Smooth muscle cell (in vitro differentiated cells): ENCODE measurements at regions not wholly inside any gene's neighbourhood (a gene's known extent, or its start where the extent isn't known, plus 50 kb on each side); places are given as distances from the start of the nearest gene placed in this dataset.
"Not testable (repeated sequence)": the region's sequence is repeated elsewhere in the genome, so short reads cannot be mapped to it uniquely, and the experiment has no call there.

Experiments
- DNase-seq: peaks from one replicate; lab custom pipeline; 2025; ENCODE audit not compliant: unreplicated experiment; lab: John Stamatoyannopoulos, UW
- H2AFZ ChIP-seq: fragments of 200-600 bp; sonication (generic); 2 replicates; pipeline ENCODE4 v1.6.0; 2016; ENCODE audit warnings: antibody characterized with exemption, low read depth, mild to moderate bottlenecking
- H3F3A ChIP-seq: fragments of 200-600 bp; sonication (generic); 2 replicates; pipeline ENCODE4 v1.6.0; 2017; ENCODE audit warnings: antibody characterized with exemption, low read depth
- H3K27ac ChIP-seq: fragments of 200-600 bp; sonication (generic); 2 replicates; pipeline ENCODE4 v1.5.1; 2016; ENCODE audit warnings: low read depth, mild to moderate bottlenecking
- H3K27me3 ChIP-seq: fragments of 200-600 bp; sonication (generic); 2 replicates; pipeline ENCODE4 v1.6.1; 2016; ENCODE audit warnings: low read depth, mild to moderate bottlenecking
- H3K36me3 ChIP-seq: fragments of 200-600 bp; sonication (generic); 2 replicates; pipeline ENCODE4 v1.5.1; 2016; ENCODE audit warnings: low read depth
- H3K4me1 ChIP-seq: fragments of 200-600 bp; sonication (generic); 2 replicates; pipeline ENCODE4 v1.5.1; 2016; ENCODE audit warnings: low read depth
- H3K4me2 ChIP-seq: fragments of 200-600 bp; sonication (generic); 2 replicates; pipeline ENCODE4 v1.6.0; 2016; ENCODE audit warnings: mild to moderate bottlenecking
- H3K4me3 ChIP-seq: fragments of 200-600 bp; sonication (generic); 2 replicates; pipeline ENCODE4 v1.5.1; 2016; ENCODE audit warnings: mild to moderate bottlenecking
- H3K79me2 ChIP-seq: fragments of 200-600 bp; sonication (generic); 2 replicates; pipeline ENCODE4 v1.6.0; 2016; ENCODE audit warnings: low read depth, mild to moderate bottlenecking
- H3K9ac ChIP-seq: fragments of 200-600 bp; sonication (generic); 2 replicates; pipeline ENCODE4 v1.6.0; 2016; ENCODE audit warnings: low read depth
- H3K9me3 ChIP-seq: fragments of 200-600 bp; sonication (generic); replicated peaks from 2 replicates; pipeline ENCODE4 v1.5.1; 2016; ENCODE audit warnings: low read depth
- H4K20me1 ChIP-seq: fragments of 200-600 bp; sonication (generic); 2 replicates; pipeline ENCODE4 v1.6.0; 2016; ENCODE audit warnings: low read depth
- CTCF ChIP-seq: fragments of 200-600 bp; sonication (generic); IDR thresholded peaks from 2 replicates; pipeline ENCODE4 v1.5.1; 2017; ENCODE audit warnings: borderline replicate concordance, mild to moderate bottlenecking, antibody characterized with exemption; ENCODE audit not compliant: insufficient read depth, poor library complexity, severe bottlenecking
- WGBS: methylation state at CpG from one replicate; pipeline ENCODE4 v1.1.7; 2016; ENCODE audit warnings: low lambda C conversion rate; 5-methylcytosine and 5-hydroxymethylcytosine counted together

DNA sequence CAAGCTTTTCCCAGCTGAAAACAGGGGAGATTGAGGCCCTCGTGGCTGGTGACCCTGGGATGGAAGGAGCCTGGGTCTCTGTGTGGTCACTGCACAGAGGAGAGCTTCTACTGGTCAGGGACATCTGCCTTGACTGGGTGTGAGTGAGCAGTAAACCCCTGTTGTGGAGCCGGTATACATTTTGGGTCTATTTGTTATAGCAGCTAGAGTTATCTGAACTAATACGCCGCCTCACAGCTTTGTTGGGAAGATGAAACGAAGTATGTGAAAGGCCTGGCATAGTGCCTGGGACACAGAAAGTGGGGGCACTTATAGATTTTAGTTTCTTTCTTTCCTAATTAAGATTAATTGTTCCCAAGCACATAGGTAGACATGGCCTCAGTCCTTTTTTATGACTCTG, 72.2 kb upstream of the HPCAL1 start:
- DNase-seq, result no peak
- no peak overlapping the region for H3K9ac ChIP-seq
- H3K9me3 ChIP-seq, result no peaks in the 10 kb centered on the region
- no peaks in the 10 kb centered on the region for H3K79me2 ChIP-seq
- no peak overlapping the region for H2AFZ ChIP-seq
- H3K27me3 ChIP-seq, result no peaks in the 10 kb centered on the region
- no peak overlapping the region for H3K4me3 ChIP-seq
- no peak overlapping the region for H3K4me2 ChIP-seq
- H4K20me1 ChIP-seq, result no peaks in the 10 kb centered on the region
- H3K27ac ChIP-seq, result no peak overlapping the region
- WGBS, result 93% methylated on average over 5 of the region's 5 CpGs
- H3K36me3 ChIP-seq, result no peaks in the 10 kb centered on the region
- H3K4me1 ChIP-seq, result no peaks in the 10 kb centered on the region
- H3F3A ChIP-seq, result no peaks in the 10 kb centered on the region
- no peak for TF ChIP-seq CTCF

- not testable (repeated sequence) for H3K36me3 ChIP-seq, H3K27me3 ChIP-seq, H3K4me1 ChIP-seq, H3K9ac ChIP-seq, H3K4me2 ChIP-seq, H2AFZ ChIP-seq, H3K4me3 ChIP-seq, H4K20me1 ChIP-seq, H3F3A ChIP-seq, H3K27ac ChIP-seq, H3K9me3 ChIP-seq, DNase-seq, H3K79me2 ChIP-seq
- 97% methylated on average over 11 of the region's 11 CpGs for WGBS
Observed at GRCh38 chr2:10230921-10231320, 71.8 kb upstream of the HPCAL1 start.

DNA sequence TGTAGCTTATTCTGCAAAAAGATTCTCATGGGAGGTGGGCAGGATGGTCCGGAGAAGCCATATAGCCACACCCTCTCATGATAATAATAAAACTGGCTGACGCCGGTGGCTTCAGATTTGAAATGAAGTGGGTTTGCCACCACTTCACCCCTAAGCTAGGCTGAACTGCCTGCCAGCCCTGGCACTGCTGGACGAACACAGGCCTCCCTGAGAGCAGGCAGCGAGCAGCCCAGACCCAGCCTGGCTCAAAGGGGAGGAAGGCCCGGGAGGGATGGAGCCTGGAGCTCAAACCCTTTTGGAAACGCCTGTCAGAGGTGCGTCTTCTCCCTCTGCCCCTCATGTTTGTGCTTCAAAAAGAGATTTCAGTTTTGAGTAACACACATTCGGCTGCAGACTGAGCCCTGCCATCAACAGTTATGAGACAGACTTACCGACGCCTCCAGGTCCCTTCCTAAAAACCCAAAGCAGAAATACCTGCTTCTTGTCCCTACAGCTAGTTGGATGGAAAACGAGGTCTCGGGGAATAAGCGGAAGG, 71.1 kb upstream of the HPCAL1 start:
- no peaks in the 10 kb centered on the region for H4K20me1 ChIP-seq
- H3K4me2 ChIP-seq, result no peak overlapping the region
- no peak overlapping the region for H3K9ac ChIP-seq
- no peaks in the 10 kb centered on the region for H3K4me1 ChIP-seq
- no peaks in the 10 kb centered on the region for H3K36me3 ChIP-seq
- H3K27me3 ChIP-seq, result no peaks in the 10 kb centered on the region
- H2AFZ ChIP-seq, result no peak overlapping the region
- H3K9me3 ChIP-seq, result no peaks in the 10 kb centered on the region
- H3K27ac ChIP-seq, result no peak overlapping the region
- H3F3A ChIP-seq, result no peaks in the 10 kb centered on the region
- no peak overlapping the region for H3K4me3 ChIP-seq
- TF ChIP-seq CTCF, result no peak
- no peak for DNase-seq
- WGBS, result 88% methylated on average over 14 of the region's 14 CpGs
- H3K79me2 ChIP-seq, result no peaks in the 10 kb centered on the region

GRCh38 chr2:10232096-10232815, 70.4 kb upstream of the HPCAL1 start:
- Histone ChIP-seq H3K79me2 (no peaks in the 10 kb centered on the region), H3K36me3 (no peaks in the 10 kb centered on the region), H3F3A (no peaks in the 10 kb centered on the region), H3K4me3 (no peak overlapping the region), H4K20me1 (no peaks in the 10 kb centered on the region), H3K9me3 (no peaks in the 10 kb centered on the region), H3K27me3 (no peaks in the 10 kb centered on the region), H3K27ac (no peak overlapping the region), H3K4me2 (no peak overlapping the region), H3K4me1 (no peaks in the 10 kb centered on the region), H2AFZ (no peak overlapping the region), H3K9ac (no peak overlapping the region)
- no peak for TF ChIP-seq CTCF
- WGBS, result 94% methylated on average over 23 of the region's 23 CpGs
- DNase-seq, result no peak
